HG03558 (cell line): ENCODE measurements at regions not wholly inside any gene's neighbourhood (a gene's known extent, or its start where the extent isn't known, plus 50 kb on each side); places are given as distances from the start of the nearest gene placed in this dataset.

Experiments used
- ATAC-seq: cut with Tn5 transposase; IDR thresholded peaks from one replicate; pipeline ENCODE4 v1.9.1; 2021; ENCODE audit warnings: moderate number of reproducible peaks; ENCODE audit not compliant: unreplicated experiment; ENCODE audit errors: extremely low read depth

DNA sequence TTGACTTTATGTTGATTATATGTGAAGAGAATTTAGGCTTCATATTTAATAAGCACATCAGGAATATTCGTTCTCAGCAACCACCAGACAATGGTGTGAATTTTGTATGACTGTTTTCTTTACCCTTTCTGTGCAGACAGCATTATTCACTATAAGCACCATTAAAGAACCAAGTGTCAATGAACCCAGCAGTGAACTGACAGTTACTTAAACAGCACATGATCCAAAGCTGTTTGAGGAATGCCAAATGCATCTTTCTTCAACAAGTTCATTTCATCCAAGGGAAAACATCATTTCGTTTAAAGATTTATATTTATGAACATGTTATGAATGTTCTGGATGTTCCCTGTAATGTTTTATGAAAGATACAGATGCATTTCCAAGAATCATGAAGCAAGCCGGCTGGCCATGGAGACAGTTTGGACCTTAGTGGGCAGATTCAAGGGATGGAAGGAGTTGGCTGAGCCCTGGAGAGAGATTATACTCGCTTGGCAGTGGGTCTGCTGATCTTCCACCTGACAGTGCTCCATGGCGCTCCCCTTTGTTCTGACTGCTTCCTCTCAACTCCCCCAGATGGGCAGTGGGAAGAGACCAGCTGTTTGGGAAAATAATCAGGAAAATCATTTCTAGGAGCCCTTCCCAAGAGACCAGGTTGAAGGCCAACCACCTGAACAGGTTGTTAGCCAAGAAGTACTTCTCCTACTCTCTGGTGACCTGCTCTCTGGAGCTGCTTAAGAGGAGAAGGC lies 326.0 kb upstream of the RSPO3 start:
- no peak for ATAC-seq

GRCh38 chr6:126795161-126795560 lies 323.3 kb upstream of the RSPO3 start:
- no peak for ATAC-seq

DNA sequence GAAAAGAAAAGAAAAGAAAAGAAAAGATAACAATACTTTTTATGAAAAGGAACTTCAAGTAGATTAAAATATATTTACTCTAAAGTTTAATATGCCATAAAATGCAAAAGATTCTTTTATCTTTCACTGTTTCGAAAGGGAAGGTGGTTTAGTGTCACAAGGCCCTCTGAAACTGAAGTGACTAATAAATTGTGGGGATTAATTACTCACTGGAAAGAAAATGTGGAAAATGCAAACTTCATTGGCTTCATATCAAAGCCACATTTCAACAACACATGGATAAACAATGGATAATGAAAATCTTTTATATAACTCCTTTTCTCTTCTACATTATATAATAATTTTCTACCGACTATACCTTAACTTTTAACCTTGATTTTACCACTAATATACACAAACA lies 320.5 kb upstream of the RSPO3 start:
- no peak for ATAC-seq

GRCh38 chr6:126803769-126804168 lies 314.7 kb upstream of the RSPO3 start:
- ATAC-seq: no peak

DNA sequence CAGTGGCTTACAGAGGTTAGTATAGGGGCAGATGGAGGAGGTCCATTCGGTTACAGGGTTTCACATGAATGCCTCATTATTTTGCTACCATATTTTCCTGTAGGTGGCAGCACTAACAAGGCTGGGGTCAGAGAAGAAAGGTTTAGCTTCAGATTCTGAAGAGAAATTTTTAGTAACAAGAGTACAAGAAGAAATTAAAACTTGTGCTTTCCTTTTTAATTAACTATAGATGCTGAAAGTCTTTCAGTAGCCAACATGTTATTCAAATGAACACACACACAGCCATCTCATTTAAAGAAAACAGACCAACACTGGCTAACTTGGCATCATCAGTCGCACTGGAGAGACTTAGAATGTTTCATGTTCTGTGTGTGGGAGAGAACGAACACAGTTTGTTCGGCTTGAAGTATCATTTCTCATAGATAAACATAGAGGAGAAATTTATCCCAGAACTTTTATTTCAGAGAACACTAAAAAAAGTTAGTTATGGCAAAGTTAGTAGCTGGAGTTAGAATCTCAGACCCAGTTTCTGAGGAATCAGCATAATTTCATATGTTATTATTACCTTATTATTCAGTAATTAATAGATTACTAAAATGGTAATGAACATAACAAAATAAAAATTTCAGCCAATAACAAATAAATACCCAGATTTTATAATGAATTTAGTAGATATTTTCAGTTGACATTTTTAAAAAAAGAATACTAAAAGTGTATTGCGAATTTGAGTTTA lies 314.0 kb upstream of the RSPO3 start:
- ATAC-seq: no peak

DNA sequence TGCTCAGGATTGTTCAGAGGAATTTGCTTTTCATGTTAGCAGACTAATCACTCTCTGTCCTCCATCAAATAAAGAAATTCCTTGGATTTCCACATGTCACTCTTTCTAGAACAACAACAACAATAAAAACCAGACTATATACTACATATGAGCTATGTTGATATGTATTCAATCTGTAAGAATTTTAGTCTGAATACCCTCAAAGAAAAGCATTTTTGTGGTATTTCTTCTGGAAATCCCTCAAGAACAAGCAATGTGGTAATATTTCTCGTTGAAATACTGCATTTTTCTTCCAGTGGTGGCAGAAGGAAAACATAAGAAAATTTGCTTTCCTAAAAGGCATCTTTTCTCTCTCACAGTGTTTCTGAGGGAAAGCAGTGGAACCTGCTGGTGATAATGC lies 312.6 kb upstream of the RSPO3 start:
- no peak for ATAC-seq

- ATAC-seq: no peak
Observed at GRCh38 chr6:126807876-126808275, 310.6 kb upstream of the RSPO3 start.

GRCh38 chr6:126811321-126811720 lies 307.1 kb upstream of the RSPO3 start:
- ATAC-seq: no peak

DNA sequence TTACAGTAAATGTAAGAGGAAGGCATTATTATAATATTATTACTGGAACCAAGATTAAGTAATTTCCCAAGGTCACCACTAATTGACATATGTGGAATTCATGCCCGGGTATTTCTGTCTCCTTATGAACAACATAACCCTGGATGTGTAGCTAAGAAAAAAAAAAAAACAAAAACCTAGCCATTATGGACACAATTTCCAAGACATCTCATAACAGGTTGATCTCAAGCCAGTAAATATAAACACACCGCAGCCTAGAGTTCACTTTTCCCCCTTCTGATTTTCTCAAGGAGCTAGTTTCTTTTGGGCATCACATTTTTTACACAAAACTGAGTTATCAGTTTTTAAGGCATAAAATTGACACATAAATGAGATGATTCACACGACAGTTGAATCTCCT lies 306.5 kb upstream of the RSPO3 start:
- ATAC-seq: no peak

DNA sequence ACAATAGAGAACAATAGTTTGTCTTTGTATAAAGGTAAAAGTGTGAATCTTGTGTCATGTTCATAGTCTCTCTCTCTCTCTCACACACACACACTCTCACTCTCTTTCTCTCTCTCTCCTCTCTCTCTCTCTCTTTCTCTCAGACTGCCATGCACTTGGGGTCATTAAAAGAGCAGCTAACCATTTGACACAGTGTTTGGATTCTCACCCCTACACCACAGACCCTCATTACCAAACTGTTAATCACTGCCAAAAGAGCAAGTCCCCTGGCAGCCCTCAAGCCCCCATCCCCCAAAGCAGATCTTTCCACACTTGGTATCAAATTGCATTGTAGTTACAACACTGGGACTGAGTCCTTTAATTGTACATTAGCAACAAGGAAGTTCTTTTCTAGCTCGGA lies 305.8 kb upstream of the RSPO3 start:
- ATAC-seq: no peak

DNA sequence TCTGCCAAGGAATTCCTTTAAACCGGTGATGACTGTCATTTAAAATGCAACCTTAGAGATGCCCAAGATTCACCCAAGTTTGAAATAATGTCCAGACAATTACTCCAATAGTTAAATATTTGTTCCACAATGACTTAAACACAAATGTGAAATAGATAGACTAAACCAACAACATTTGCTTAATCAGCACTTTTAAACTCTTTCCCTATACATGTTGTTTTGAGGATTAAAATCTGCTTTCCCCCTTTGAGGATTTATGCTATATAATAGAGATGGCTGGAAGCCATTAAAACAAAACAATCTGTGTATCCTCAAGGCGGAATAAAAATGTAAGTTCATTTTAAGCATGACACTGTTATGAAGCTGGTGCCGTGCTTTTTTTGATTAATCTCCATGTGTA lies 297.8 kb upstream of the RSPO3 start:
- ATAC-seq: no peak

GRCh38 chr6:126821706-126822105 lies 296.8 kb upstream of the RSPO3 start:
- ATAC-seq: no peak

- no peak for ATAC-seq
Observed at GRCh38 chr6:126824226-126824625, 294.2 kb upstream of the RSPO3 start.

- no peak for ATAC-seq
Observed at GRCh38 chr6:126824815-126825214, 293.7 kb upstream of the RSPO3 start.

- no peak for ATAC-seq
Observed at GRCh38 chr6:126826166-126826714, 292.2 kb upstream of the RSPO3 start.

DNA sequence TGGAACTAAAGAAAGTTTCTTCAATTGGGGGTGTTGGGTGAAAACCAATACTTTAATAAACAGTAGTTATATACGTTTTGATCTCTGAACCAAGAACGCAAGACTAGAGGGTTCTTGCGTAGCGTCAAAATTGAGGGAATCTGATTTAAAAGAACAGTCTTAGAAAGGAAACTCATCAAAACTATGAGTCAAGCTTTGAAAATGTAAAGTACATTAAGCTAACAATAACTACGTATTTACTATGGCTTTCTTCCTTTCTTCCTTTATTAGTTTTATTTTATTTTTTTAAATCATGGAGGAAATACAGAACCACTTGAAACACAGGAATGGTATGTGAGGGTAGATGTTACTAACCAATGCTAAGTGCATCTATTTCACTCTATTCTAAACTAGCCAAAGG lies 287.0 kb upstream of the RSPO3 start:
- ATAC-seq: no peak

- ATAC-seq: no peak
Observed at GRCh38 chr6:126842769-126843168, 275.7 kb upstream of the RSPO3 start.

DNA sequence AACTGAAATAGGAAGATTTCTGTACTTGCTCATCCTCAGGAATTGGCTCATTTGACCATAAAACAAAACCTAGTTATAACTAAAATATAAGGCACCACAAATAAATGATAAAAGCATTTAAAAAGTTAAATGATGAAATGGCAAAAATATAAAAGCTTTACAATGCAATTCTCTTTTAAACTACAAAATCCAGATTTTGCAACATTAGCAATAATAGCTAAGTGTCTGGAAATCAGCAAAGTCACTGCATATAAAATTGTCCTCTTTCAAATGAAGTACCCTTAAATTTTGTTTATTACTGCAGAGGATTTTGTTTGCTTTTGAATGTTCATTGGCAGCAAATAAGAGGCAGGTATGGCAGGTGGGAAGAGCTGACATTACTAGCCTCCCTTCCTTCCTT lies 270.4 kb upstream of the RSPO3 start:
- ATAC-seq: no peak

DNA sequence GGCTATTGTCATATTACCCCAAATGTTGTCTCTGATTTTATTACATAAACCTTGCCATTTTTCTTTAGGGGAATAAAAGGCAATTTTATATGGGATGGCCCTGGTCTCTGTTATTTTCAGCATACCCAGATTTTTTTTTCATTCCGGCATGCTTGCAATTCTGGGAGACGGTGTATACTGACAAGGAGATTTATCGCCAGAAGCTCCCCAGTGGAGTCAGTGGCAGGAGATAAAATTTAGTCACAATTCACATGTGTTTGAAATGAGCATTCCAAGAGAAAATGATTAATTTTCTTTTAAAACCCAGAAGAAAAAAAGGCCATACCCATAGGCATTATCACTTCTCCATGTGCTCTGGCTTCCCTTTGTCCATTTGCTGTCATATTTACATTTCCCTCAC lies 250.8 kb upstream of the RSPO3 start:
- ATAC-seq: no peak

GRCh38 chr6:126873351-126873750 lies 245.1 kb upstream of the RSPO3 start:
- ATAC-seq: no peak

- ATAC-seq: no peak
Observed at GRCh38 chr6:126873791-126874190, 244.7 kb upstream of the RSPO3 start.

GRCh38 chr6:126876446-126876845 lies 242.0 kb upstream of the RSPO3 start:
- ATAC-seq: no peak
